Karpas-422 (cell line): ENCODE measurements at regions not wholly inside any gene's neighbourhood (a gene's known extent, or its start where the extent isn't known, plus 50 kb on each side); places are given as distances from the start of the nearest gene placed in this dataset.

Experiments
- DNase-seq: peaks from one replicate; pipeline ENCODE4 v3.0.0-alpha.2; 2015
- H2AFZ ChIP-seq: fragments of 200-600 bp; sonication (generic); 2 replicates; pipeline ENCODE4 v1.6.1; 2014; ENCODE audit warnings: antibody characterized with exemption, low read length, mixed read lengths
- H3K27ac ChIP-seq: fragments of 200-600 bp; sonication (generic); 2 replicates; pipeline ENCODE4 v1.5.1; 2014; ENCODE audit warnings: mild to moderate bottlenecking, low read length, moderate library complexity
- H3K27me3 ChIP-seq: fragments of 200-600 bp; sonication (generic); 2 replicates; pipeline ENCODE4 v1.6.1; 2014; ENCODE audit warnings: low read length, mixed read lengths
- H3K36me3 ChIP-seq: fragments of 200-600 bp; sonication (generic); 2 replicates; pipeline ENCODE4 v1.6.1; 2014; ENCODE audit warnings: low read length, mixed read lengths; ENCODE audit not compliant: insufficient read depth
- H3K4me1 ChIP-seq: fragments of 200-600 bp; sonication (generic); 2 replicates; pipeline ENCODE4 v1.6.1; 2014; ENCODE audit warnings: mild to moderate bottlenecking, low read length, mixed read lengths
- H3K4me2 ChIP-seq: fragments of 200-600 bp; sonication (generic); 2 replicates; pipeline ENCODE4 v1.6.1; 2014; ENCODE audit warnings: low read length, low read depth, mild to moderate bottlenecking; ENCODE audit not compliant: poor library complexity, severe bottlenecking
- H3K4me3 ChIP-seq: fragments of 200-600 bp; sonication (generic); 2 replicates; pipeline ENCODE4 v1.5.1; 2014; ENCODE audit warnings: mild to moderate bottlenecking, antibody characterized with exemption, low read length, mixed read lengths
- H3K79me2 ChIP-seq: fragments of 200-600 bp; sonication (generic); 2 replicates; pipeline ENCODE4 v1.6.1; 2014; ENCODE audit warnings: mild to moderate bottlenecking, low read length, mixed read lengths
- H3K9ac ChIP-seq: fragments of 200-600 bp; sonication (generic); 2 replicates; pipeline ENCODE4 v1.6.0; 2014; ENCODE audit warnings: low read length
- H3K9me2 ChIP-seq: fragments of 200-600 bp; sonication (generic), shearing (Covaris generic); replicated peaks from 2 replicates; pipeline ENCODE4 v1.6.0; 2014; ENCODE audit warnings: mild to moderate bottlenecking, low read length, moderate library complexity; ENCODE audit not compliant: insufficient read depth
- H3K9me3 ChIP-seq: fragments of 300-700, 200-600 bp; sonication (generic); 2 replicates; pipeline ENCODE4 v1.6.1; 2014; ENCODE audit warnings: low read length, mixed read lengths
- H4K20me1 ChIP-seq: fragments of 200-600 bp; sonication (generic); 2 replicates; pipeline ENCODE4 v1.6.1; 2014; ENCODE audit warnings: mild to moderate bottlenecking, antibody characterized with exemption, low read length, low read depth; ENCODE audit not compliant: insufficient read depth

- Histone ChIP-seq H3K9me2 (no peaks in the 10 kb centered on the region), H3K9me3 (no peaks in the 10 kb centered on the region), H3K27ac (no peak overlapping the region), H3K79me2 (no peaks in the 10 kb centered on the region), H3K4me2 (no peak overlapping the region), H3K36me3 (no peaks in the 10 kb centered on the region), H2AFZ (no peak overlapping the region), H3K9ac (no peak overlapping the region), H4K20me1 (no peaks in the 10 kb centered on the region), H3K4me1 (no peaks in the 10 kb centered on the region), H3K27me3 (no peaks in the 10 kb centered on the region), H3K4me3 (no peak overlapping the region)
- no peak for DNase-seq
Measured at GRCh38 chr5:33340195-33340594, 100.6 kb upstream of the TARS1 start.

DNA sequence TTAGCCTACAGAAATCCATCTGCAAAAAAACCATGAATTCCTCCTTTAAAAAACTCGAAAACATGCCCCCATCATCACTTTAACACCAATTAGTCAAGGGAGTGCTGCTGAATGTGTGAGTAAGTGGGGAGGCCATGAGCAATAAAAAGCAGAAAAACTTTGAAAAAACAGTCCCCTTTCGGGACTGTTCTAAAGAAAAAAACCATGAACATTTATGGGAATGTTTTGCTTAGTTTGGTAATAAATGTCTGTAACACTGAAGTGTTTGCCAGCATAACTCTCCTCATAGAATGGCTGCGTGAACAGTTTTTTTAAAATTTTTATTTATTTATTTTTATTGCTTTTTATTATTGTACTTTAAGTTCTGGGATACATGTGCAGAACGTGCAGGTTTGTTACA, 99.4 kb upstream of the TARS1 start:
- no peak overlapping the region for H3K4me3 ChIP-seq
- H2AFZ ChIP-seq, result no peak overlapping the region
- no peak overlapping the region for H3K27ac ChIP-seq

DNA sequence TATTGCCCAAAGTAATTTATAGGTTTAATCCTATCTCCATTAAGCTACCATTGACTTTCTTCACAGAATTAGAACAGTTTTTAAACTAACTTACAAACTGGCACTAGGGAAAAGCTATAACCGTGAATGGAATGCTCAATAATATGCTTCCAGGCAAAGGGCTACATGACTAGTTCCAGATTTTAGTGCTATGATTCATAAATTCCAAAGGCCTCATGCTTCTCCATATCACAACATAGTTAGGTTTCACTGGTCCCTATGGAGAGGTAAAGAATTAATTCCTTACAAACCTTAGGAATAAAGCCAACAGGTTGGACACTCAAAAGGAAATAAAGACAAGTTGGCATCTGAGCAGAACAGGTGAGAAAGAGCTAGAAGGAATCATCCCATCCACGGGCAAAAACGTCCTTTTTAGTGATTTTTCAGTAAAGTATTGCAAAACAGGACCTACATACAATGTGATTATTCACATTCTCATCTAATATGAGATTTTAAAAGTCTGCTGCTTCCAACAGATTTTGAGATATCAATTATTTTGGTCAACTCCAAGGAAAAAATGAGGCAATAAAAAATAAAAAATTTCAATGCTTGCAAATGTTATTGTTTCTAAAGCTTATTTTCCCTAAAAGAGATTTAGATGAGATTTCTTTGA, 97.0 kb upstream of the TARS1 start:
- Histone ChIP-seq H3K27me3 (no peaks in the 10 kb centered on the region), H3K36me3 (no peaks in the 10 kb centered on the region), H3K27ac (no peak overlapping the region), H3K9ac (no peak overlapping the region), H3K4me3 (no peak overlapping the region), H3K9me2 (no peaks in the 10 kb centered on the region), H4K20me1 (no peaks in the 10 kb centered on the region), H2AFZ (no peak overlapping the region), H3K79me2 (no peaks in the 10 kb centered on the region), H3K9me3 (no peaks in the 10 kb centered on the region), H3K4me2 (no peak overlapping the region), H3K4me1 (no peaks in the 10 kb centered on the region)
- DNase-seq, result no peak

More for the DNA sequence above, 99.4 kb upstream of the TARS1 start:
- H3K27me3 ChIP-seq, result no peaks in the 10 kb centered on the region
- no peak overlapping the region for H3K9ac ChIP-seq
- no peaks in the 10 kb centered on the region for H3K36me3 ChIP-seq
- H3K79me2 ChIP-seq, result no peaks in the 10 kb centered on the region
- no peak overlapping the region for H3K4me2 ChIP-seq
- H4K20me1 ChIP-seq, result no peaks in the 10 kb centered on the region
- no peaks in the 10 kb centered on the region for H3K9me2 ChIP-seq
- no peaks in the 10 kb centered on the region for H3K4me1 ChIP-seq
- H3K9me3 ChIP-seq, result no peaks in the 10 kb centered on the region
- no peak for DNase-seq

DNA sequence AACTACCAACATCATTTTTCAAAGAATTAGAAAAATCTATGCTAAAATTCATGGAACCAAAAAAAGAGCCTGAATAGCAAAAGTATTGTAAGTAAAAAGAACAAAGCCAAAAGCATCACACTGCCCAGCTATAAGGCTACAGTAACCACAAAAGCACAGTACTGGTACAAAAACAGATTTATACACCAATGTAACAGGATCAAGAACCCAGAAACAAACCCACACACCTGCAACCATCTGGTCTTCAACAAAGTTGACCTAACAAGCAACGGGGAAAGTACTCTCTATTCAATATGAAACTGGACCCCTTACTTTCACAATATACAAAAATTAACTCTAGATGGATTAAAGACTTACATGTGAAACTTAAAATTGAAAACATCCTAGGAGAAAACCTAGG, 94.2 kb upstream of the TARS1 start:
- H3K27me3 ChIP-seq, result no peaks in the 10 kb centered on the region
- H3K79me2 ChIP-seq, result no peaks in the 10 kb centered on the region
- H3K9me3 ChIP-seq, result no peaks in the 10 kb centered on the region
- no peak overlapping the region for H3K4me3 ChIP-seq
- no peak overlapping the region for H3K27ac ChIP-seq
- H3K36me3 ChIP-seq, result no peaks in the 10 kb centered on the region
- H3K4me1 ChIP-seq, result no peaks in the 10 kb centered on the region
- no peak overlapping the region for H2AFZ ChIP-seq
- H3K9ac ChIP-seq, result no peak overlapping the region
- no peaks in the 10 kb centered on the region for H4K20me1 ChIP-seq
- DNase-seq, result no peak
- H3K9me2 ChIP-seq, result no peaks in the 10 kb centered on the region
- H3K4me2 ChIP-seq, result no peak overlapping the region

DNA sequence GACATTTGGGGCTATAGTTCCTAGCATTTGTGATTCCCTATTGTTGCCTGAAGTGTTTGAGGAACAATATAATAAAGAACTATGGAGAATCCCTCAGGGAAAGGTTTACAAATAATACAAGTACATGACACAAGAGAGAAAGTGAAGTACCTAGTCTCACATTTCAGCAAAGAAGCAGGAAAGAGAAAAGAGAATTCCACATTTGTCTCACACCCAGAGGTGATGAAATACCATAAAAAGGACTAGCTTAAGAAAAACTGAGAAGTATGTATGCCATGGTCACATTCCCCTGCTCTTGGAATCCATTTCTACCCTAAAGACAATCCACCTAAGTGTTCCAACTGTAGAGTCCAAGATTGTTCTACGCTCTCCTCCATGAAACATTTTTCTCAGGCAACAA, 79.0 kb upstream of the TARS1 start:
- H4K20me1 ChIP-seq, result no peaks in the 10 kb centered on the region
- H3K27me3 ChIP-seq, result no peaks in the 10 kb centered on the region
- no peaks in the 10 kb centered on the region for H3K9me2 ChIP-seq
- no peak overlapping the region for H3K4me2 ChIP-seq
- H3K27ac ChIP-seq, result no peak overlapping the region
- no peaks in the 10 kb centered on the region for H3K79me2 ChIP-seq
- no peaks in the 10 kb centered on the region for H3K9me3 ChIP-seq
- H3K9ac ChIP-seq, result no peak overlapping the region
- DNase-seq, result no peak
- H3K4me3 ChIP-seq, result no peak overlapping the region
- no peaks in the 10 kb centered on the region for H3K36me3 ChIP-seq
- no peak overlapping the region for H2AFZ ChIP-seq
- no peaks in the 10 kb centered on the region for H3K4me1 ChIP-seq

DNA sequence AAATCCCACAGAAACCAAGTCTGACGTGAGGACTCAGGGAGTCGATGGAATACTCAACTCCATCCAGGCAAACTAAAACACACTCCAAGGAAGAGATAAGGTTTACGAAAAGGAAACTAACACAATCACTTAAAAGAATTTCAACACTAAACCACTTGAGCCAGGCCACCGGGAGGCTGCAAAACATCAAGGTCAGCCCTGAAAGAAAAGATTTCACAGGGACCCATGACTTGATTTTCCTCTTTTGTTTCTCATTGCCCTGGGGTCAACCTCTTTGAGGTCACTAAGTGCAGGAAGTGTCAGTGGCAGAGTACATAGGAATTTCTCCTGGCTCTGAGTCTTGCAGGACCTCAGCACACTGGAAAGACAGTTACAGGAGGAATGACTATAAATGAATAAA, 77.8 kb upstream of the TARS1 start:
- Histone ChIP-seq H3K36me3 (no peaks in the 10 kb centered on the region), H3K4me3 (no peak overlapping the region), H2AFZ (no peak overlapping the region), H3K4me2 (no peak overlapping the region), H3K27ac (no peak overlapping the region), H3K4me1 (no peaks in the 10 kb centered on the region), H4K20me1 (no peaks in the 10 kb centered on the region), H3K9me2 (no peaks in the 10 kb centered on the region), H3K79me2 (no peaks in the 10 kb centered on the region), H3K9ac (no peak overlapping the region), H3K9me3 (no peaks in the 10 kb centered on the region), H3K27me3 (no peaks in the 10 kb centered on the region)
- DNase-seq, result no peak

DNA sequence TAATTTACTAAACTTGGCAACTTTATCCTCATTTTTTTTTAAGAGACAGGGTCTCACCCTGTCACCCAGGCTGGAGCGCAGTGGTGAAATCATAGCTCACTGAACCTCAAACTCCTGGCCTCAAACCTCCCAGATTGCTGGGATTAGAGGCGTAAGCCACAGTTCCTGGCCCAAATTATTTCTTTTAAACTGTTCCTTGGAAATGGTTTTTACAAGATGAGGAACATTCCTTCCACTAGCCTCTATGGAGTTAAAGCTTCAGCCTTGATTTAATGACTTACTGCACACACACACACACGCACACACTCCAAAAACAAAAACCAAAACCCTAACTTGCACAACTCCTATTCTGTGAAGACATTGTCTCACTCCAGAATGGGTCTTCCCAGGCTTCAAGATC, 77.2 kb upstream of the TARS1 start:
- Histone ChIP-seq H3K27me3 (no peaks in the 10 kb centered on the region), H3K4me3 (no peak overlapping the region), H4K20me1 (no peaks in the 10 kb centered on the region), H2AFZ (no peak overlapping the region), H3K9me2 (no peaks in the 10 kb centered on the region), H3K79me2 (no peaks in the 10 kb centered on the region), H3K27ac (no peak overlapping the region), H3K4me1 (no peaks in the 10 kb centered on the region), H3K9ac (no peak overlapping the region), H3K4me2 (no peak overlapping the region), H3K9me3 (no peaks in the 10 kb centered on the region), H3K36me3 (no peaks in the 10 kb centered on the region)
- DNase-seq, result no peak

- H2AFZ ChIP-seq, result no peak overlapping the region
Measured at GRCh38 chr5:33364406-33364805, 76.4 kb upstream of the TARS1 start.

GRCh38 chr5:33367416-33367815, 73.3 kb upstream of the TARS1 start:
- Histone ChIP-seq H3K4me3 (no peak overlapping the region), H3K9me3 (no peaks in the 10 kb centered on the region), H3K27me3 (no peaks in the 10 kb centered on the region), H3K9me2 (no peaks in the 10 kb centered on the region), H3K79me2 (no peaks in the 10 kb centered on the region), H3K27ac (no peak overlapping the region), H3K4me2 (no peak overlapping the region), H3K4me1 (no peaks in the 10 kb centered on the region), H3K36me3 (no peaks in the 10 kb centered on the region), H4K20me1 (no peaks in the 10 kb centered on the region), H2AFZ (no peak overlapping the region), H3K9ac (no peak overlapping the region)
- DNase-seq, result no peak

More at GRCh38 chr5:33364406-33364805, 76.4 kb upstream of the TARS1 start:
- Histone ChIP-seq H3K9me3 (no peaks in the 10 kb centered on the region), H3K4me1 (no peaks in the 10 kb centered on the region), H4K20me1 (no peaks in the 10 kb centered on the region), H3K9me2 (no peaks in the 10 kb centered on the region), H3K4me2 (no peak overlapping the region), H3K27me3 (no peaks in the 10 kb centered on the region), H3K79me2 (no peaks in the 10 kb centered on the region), H3K27ac (no peak overlapping the region), H3K4me3 (no peak overlapping the region), H3K9ac (no peak overlapping the region), H3K36me3 (no peaks in the 10 kb centered on the region)
- DNase-seq, result no peak
